HepG2 (cell line): ENCODE measurements at regions not wholly inside any gene's neighbourhood (a gene's known extent, or its start where the extent isn't known, plus 50 kb on each side); places are given as distances from the start of the nearest gene placed in this dataset.

Experiments
- ATAC-seq: fragments of 200-7000 bp; cut with Tn5 transposase; 3 replicates; pipeline ENCODE4 v1.9.1; 2020; ENCODE audit warnings: mild to moderate bottlenecking, moderate library complexity
- BruUV-seq: library from RNA; stranded (reverse); fragments of 400-500 nt; replicated peaks from 2 replicates; lab custom pipeline; 2021; lab: Mats Ljungman, UMichigan
- CTCF ChIA-PET: fragments of 300-600 bp; formaldehyde crosslinking; extraction: SDS; loops from one replicate; lab custom pipeline; 2021; ENCODE audit warnings: low total read pairs, inconsistent platforms, low intra/inter-chr PET ratio; lab: Yijun Ruan, JAX
- POLR2A ChIA-PET: fragments of 350-600 bp; sonication (Branson Sonifier 250); formaldehyde crosslinking; loops from one replicate; lab custom pipeline; 2020; ENCODE audit warnings: antibody characterized with exemption, inconsistent platforms; lab: Yijun Ruan, JAX
- DNase-seq: peaks from one replicate; pipeline ENCODE4 v3.0.0-alpha.2; 2015; ENCODE audit warnings: low spot score
- FAIRE-seq: peaks from 3 replicates; lab custom pipeline; 2011; peaks lifted over from hg19 to GRCh38; lab: Jason Lieb, UNC
- H2AFZ ChIP-seq: one replicate; pipeline ENCODE4 v1.6.1; 2011; ENCODE audit warnings: low read length, inconsistent platforms
- H3K27ac ChIP-seq: fragments of 300-600 bp; 3 replicates; pipeline ENCODE4 v1.8.0; 2011; ENCODE audit warnings: mixed run types, mild to moderate bottlenecking, mixed read lengths, low read length, inconsistent platforms; ENCODE audit not compliant: insufficient read depth; ENCODE audit errors: extremely low read length
- H3K27me3 ChIP-seq, 2 experiments: fragments of 200-600 bp in 1 of 2; 2 replicates in 1 of 2; 3 replicates in 1 of 2; pipeline versions ENCODE4 v1.6.0 to v1.8.0; 2011; ENCODE audit warnings: low read length in 2 of 2, mild to moderate bottlenecking in 2 of 2, moderate library complexity in 2 of 2, inconsistent platforms in 1 of 2; ENCODE audit not compliant: insufficient read depth in 2 of 2, control insufficient read depth in 1 of 2
- H3K36me3 ChIP-seq, 2 experiments: fragments of 200-600 bp in 1 of 2; replicated peaks in 1 of 2; 2 replicates in 1 of 2; 3 replicates in 1 of 2; pipeline versions ENCODE4 v1.5.1 to v1.8.0; 2011; ENCODE audit warnings: low read length in 2 of 2, inconsistent platforms in 1 of 2; ENCODE audit not compliant: insufficient read depth in 2 of 2, control insufficient read depth in 1 of 2
- H3K4me1 ChIP-seq: 2 replicates; pipeline ENCODE4 v1.5.1; 2012; ENCODE audit warnings: low read length, inconsistent platforms; ENCODE audit not compliant: insufficient read depth
- H3K4me2 ChIP-seq: 2 replicates; pipeline ENCODE4 v1.6.0; 2011; ENCODE audit warnings: low read depth, low read length, inconsistent platforms
- H3K4me3 ChIP-seq, 3 experiments: fragments of 200-600 bp in 1 of 3; sonication (generic), shearing (Covaris generic) in 1 of 3; replicated peaks in 1 of 3; 2 replicates each; pipeline ENCODE4 v1.5.1; 2011 to 2016; ENCODE audit warnings: low read length in 3 of 3, inconsistent platforms in 2 of 3, low read depth in 2 of 3, mild to moderate bottlenecking in 2 of 3, control low read depth in 1 of 3, mixed read lengths in 1 of 3; ENCODE audit not compliant: insufficient read depth in 1 of 3
- H3K79me2 ChIP-seq: one replicate; pipeline ENCODE4 v1.6.1; 2011; ENCODE audit warnings: low read length, inconsistent platforms; ENCODE audit not compliant: insufficient read depth
- H3K9ac ChIP-seq: 2 replicates; pipeline ENCODE4 v1.6.0; 2011; ENCODE audit warnings: mild to moderate bottlenecking, low read depth, low read length, inconsistent platforms; ENCODE audit not compliant: insufficient read depth
- H3K9me3 ChIP-seq: 2 replicates; pipeline ENCODE4 v1.5.1; 2012; ENCODE audit warnings: mild to moderate bottlenecking, low read length
- H4K20me1 ChIP-seq: 2 replicates; pipeline ENCODE4 v1.6.0; 2011; ENCODE audit warnings: inconsistent platforms, mild to moderate bottlenecking, low read length, moderate library complexity; ENCODE audit not compliant: insufficient read depth
- CAMTA2 ChIP-seq: sonication (generic); formaldehyde crosslinking; IDR thresholded peaks from 2 replicates; pipeline ENCODE4 v1.4.0; 2020; ENCODE audit warnings: mild to moderate bottlenecking, missing genetic modification reagents, borderline replicate concordance
- ELF3 ChIP-seq: IDR thresholded peaks from 2 replicates; pipeline ENCODE4 v1.6.1; 2016; ENCODE audit warnings: missing genetic modification reagents, missing compliant biosample characterization
- HMGA1 ChIP-seq: sonication (generic); formaldehyde crosslinking; conservative IDR thresholded peaks from 2 replicates; pipeline ENCODE4 v1.4.0; 2020; ENCODE audit warnings: missing genetic modification reagents
- HNRNPK ChIP-seq: fragments of 200-400 bp; formaldehyde crosslinking; IDR thresholded peaks from 2 replicates; pipeline ENCODE4 v1.6.1; 2018; ENCODE audit warnings: low read length, low read depth, moderate library complexity, mild to moderate bottlenecking; ENCODE audit not compliant: poor library complexity, severe bottlenecking
- IRF2 ChIP-seq: IDR thresholded peaks from 2 replicates; pipeline ENCODE4 v1.6.1; 2018; ENCODE audit warnings: missing genetic modification reagents, missing compliant biosample characterization
- NFYB ChIP-seq: sonication (generic); formaldehyde crosslinking; IDR thresholded peaks from 2 replicates; pipeline ENCODE4 v1.4.0; 2020; ENCODE audit warnings: missing genetic modification reagents
- TGIF2 ChIP-seq: IDR thresholded peaks from 2 replicates; pipeline ENCODE4 v1.6.1; 2016; ENCODE audit warnings: control low read depth, missing compliant biosample characterization
- ZBTB1 ChIP-seq: sonication (generic); formaldehyde crosslinking; IDR thresholded peaks from 2 replicates; pipeline ENCODE4 v1.4.0; 2020; ENCODE audit warnings: missing genetic modification reagents, borderline replicate concordance
- ZBTB42 ChIP-seq: sonication (generic); formaldehyde crosslinking; IDR thresholded peaks from 2 replicates; pipeline ENCODE4 v1.5.0; 2020; ENCODE audit warnings: mild to moderate bottlenecking, missing genetic modification reagents
- ZNF234 ChIP-seq: sonication (generic); formaldehyde crosslinking; conservative IDR thresholded peaks from 2 replicates; pipeline ENCODE4 v1.5.1; 2020; ENCODE audit warnings: mild to moderate bottlenecking, missing genetic modification reagents
- ZNF256 ChIP-seq: sonication (generic); formaldehyde crosslinking; conservative IDR thresholded peaks from 2 replicates; pipeline ENCODE4 v1.4.0; 2020; ENCODE audit warnings: missing genetic modification reagents
- ZNF260 ChIP-seq: sonication (generic); formaldehyde crosslinking; IDR thresholded peaks from 2 replicates; pipeline ENCODE4 v1.4.0; 2020; ENCODE audit warnings: missing genetic modification reagents, low read depth, mild to moderate bottlenecking, borderline replicate concordance
- ZNF432 ChIP-seq: sonication (generic); formaldehyde crosslinking; IDR thresholded peaks from 2 replicates; pipeline ENCODE4 v1.5.0; 2020; ENCODE audit warnings: missing genetic modification reagents, mild to moderate bottlenecking, borderline replicate concordance
- ZNF570 ChIP-seq: sonication (generic); formaldehyde crosslinking; IDR thresholded peaks from 2 replicates; pipeline ENCODE4 v1.4.0; 2020; ENCODE audit warnings: mild to moderate bottlenecking, missing genetic modification reagents, borderline replicate concordance
- ZNF577 ChIP-seq: sonication (generic); formaldehyde crosslinking; IDR thresholded peaks from 2 replicates; pipeline ENCODE4 v1.4.0; 2020; ENCODE audit warnings: mild to moderate bottlenecking, low read depth, missing genetic modification reagents, borderline replicate concordance
- ZNF788 ChIP-seq: sonication (generic); formaldehyde crosslinking; IDR thresholded peaks from 2 replicates; pipeline ENCODE4 v1.5.0; 2020; ENCODE audit warnings: mild to moderate bottlenecking, missing genetic modification reagents, borderline replicate concordance
- WGBS: methylation state at CpG from one replicate; pipeline ENCODE4 v1.1.6; 2017; ENCODE audit warnings: low lambda C conversion rate; 5-methylcytosine and 5-hydroxymethylcytosine counted together
- in situ Hi-C: cut with HindIII; loops from 2 replicates; pipeline ENCODE4 v1.10.0; 2017; ENCODE audit warnings: low pct_unique_long_range_greater_than_20kb; ENCODE audit not compliant: extremely low pct_ligation_motif_present
- intact Hi-C: fragments of 100-400 bp; cut with micrococcal nuclease; formaldehyde crosslinking; loops from one replicate; pipeline ENCODE4 v1.10.0; 2022; ENCODE audit not compliant: unreplicated experiment
- TF ChIP-seq, protein P1 (sequence below): fragments of 450-650 bp; IDR thresholded peaks from 2 replicates; pipeline ENCODE4 v1.6.1; 2017
- TF ChIP-seq, protein P2 (sequence below): sonication (generic); formaldehyde crosslinking; IDR thresholded peaks from 2 replicates; pipeline ENCODE4 v1.4.0; 2020; ENCODE audit warnings: missing genetic modification reagents, borderline replicate concordance
- TF ChIP-seq, protein P3 (sequence below): sonication (generic); formaldehyde crosslinking; conservative IDR thresholded peaks from 2 replicates; pipeline ENCODE4 v1.4.0; 2020; ENCODE audit warnings: missing genetic modification reagents

DNA sequence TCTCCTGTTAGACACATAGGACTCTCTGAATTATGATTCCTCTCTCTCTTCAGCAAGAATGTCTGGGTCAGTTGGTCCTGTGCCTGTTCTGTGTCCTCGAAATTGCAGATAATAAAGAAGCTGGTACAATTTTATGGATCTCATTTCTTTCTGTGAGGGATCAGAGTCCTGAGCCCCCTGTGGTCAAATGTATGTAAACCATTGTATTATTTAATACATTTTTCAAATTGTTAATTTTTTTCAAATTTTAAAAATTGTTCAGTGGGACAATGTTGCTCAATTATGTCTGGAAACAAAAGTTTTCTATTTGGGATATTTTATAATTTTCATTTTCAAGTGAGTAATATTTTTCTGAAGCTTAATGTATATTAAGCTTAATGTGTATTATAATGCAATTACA, 513.5 kb downstream of the CCER1 start (continued):
- TF ChIP-seq ZNF260 (no peak), ZNF788 (CRISPR knock-in tag) (no peak), ELF3 (CRISPR knock-in tag) (no peak), ZNF432 (CRISPR knock-in tag) (no peak), ZBTB1 (CRISPR knock-in tag) (no peak)
- TF ChIP-seq, protein P1, sequence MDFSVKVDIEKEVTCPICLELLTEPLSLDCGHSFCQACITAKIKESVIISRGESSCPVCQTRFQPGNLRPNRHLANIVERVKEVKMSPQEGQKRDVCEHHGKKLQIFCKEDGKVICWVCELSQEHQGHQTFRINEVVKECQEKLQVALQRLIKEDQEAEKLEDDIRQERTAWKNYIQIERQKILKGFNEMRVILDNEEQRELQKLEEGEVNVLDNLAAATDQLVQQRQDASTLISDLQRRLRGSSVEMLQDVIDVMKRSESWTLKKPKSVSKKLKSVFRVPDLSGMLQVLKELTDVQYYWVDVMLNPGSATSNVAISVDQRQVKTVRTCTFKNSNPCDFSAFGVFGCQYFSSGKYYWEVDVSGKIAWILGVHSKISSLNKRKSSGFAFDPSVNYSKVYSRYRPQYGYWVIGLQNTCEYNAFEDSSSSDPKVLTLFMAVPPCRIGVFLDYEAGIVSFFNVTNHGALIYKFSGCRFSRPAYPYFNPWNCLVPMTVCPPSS, result no peak

DNA sequence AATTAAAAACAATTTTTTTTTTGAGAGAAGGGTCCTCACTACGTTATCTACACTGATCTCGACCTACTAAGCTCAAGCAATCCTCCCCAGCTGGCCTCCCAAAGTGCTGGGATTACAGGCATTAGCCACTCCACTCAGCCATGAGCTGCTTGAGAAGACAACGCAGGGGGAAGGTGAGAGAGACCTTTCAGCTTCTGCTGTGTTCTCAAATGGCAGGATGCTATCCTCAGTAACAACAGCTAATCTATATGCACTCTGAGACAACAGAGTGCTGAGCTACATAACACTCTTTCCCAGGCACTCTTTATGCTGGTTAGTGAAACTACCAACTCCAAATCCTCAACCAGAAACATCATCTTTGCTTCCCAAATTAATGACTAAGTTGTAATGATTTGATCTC, 526.1 kb downstream of the CCER1 start:
- POLR2A ChIA-PET, result no interaction called here
- TF ChIP-seq NFYB, result no peak
- no peak for TF ChIP-seq HNRNPK
- TF ChIP-seq IRF2 (CRISPR knock-in tag), result no peak
- TF ChIP-seq HMGA1, result no peak
- TF ChIP-seq CAMTA2 (CRISPR knock-in tag), result no peak
- no peak for TF ChIP-seq ZNF256 (CRISPR knock-in tag)
- TF ChIP-seq ZNF577, result no peak
- no peak for TF ChIP-seq ZNF234 (CRISPR knock-in tag)
- TF ChIP-seq, protein P2, sequence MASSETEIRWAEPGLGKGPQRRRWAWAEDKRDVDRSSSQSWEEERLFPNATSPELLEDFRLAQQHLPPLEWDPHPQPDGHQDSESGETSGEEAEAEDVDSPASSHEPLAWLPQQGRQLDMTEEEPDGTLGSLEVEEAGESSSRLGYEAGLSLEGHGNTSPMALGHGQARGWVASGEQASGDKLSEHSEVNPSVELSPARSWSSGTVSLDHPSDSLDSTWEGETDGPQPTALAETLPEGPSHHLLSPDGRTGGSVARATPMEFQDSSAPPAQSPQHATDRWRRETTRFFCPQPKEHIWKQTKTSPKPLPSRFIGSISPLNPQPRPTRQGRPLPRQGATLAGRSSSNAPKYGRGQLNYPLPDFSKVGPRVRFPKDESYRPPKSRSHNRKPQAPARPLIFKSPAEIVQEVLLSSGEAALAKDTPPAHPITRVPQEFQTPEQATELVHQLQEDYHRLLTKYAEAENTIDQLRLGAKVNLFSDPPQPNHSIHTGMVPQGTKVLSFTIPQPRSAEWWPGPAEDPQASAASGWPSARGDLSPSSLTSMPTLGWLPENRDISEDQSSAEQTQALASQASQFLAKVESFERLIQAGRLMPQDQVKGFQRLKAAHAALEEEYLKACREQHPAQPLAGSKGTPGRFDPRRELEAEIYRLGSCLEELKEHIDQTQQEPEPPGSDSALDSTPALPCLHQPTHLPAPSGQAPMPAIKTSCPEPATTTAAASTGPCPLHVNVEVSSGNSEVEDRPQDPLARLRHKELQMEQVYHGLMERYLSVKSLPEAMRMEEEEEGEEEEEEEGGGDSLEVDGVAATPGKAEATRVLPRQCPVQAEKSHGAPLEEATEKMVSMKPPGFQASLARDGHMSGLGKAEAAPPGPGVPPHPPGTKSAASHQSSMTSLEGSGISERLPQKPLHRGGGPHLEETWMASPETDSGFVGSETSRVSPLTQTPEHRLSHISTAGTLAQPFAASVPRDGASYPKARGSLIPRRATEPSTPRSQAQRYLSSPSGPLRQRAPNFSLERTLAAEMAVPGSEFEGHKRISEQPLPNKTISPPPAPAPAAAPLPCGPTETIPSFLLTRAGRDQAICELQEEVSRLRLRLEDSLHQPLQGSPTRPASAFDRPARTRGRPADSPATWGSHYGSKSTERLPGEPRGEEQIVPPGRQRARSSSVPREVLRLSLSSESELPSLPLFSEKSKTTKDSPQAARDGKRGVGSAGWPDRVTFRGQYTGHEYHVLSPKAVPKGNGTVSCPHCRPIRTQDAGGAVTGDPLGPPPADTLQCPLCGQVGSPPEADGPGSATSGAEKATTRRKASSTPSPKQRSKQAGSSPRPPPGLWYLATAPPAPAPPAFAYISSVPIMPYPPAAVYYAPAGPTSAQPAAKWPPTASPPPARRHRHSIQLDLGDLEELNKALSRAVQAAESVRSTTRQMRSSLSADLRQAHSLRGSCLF (CRISPR knock-in tag), result no peak
- TF ChIP-seq ZBTB42 (CRISPR knock-in tag), result no peak
- TF ChIP-seq, protein P3, sequence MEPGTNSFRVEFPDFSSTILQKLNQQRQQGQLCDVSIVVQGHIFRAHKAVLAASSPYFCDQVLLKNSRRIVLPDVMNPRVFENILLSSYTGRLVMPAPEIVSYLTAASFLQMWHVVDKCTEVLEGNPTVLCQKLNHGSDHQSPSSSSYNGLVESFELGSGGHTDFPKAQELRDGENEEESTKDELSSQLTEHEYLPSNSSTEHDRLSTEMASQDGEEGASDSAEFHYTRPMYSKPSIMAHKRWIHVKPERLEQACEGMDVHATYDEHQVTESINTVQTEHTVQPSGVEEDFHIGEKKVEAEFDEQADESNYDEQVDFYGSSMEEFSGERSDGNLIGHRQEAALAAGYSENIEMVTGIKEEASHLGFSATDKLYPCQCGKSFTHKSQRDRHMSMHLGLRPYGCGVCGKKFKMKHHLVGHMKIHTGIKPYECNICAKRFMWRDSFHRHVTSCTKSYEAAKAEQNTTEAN, result no peak
- TF ChIP-seq TGIF2, result no peak
- no peak for TF ChIP-seq ZNF570 (CRISPR knock-in tag)

More for the DNA sequence above, 526.1 kb downstream of the CCER1 start:
- CTCF ChIA-PET, result no interaction called here
- no peak for FAIRE-seq
- no peak for DNase-seq
- Histone ChIP-seq H3K4me1 (no peaks in the 10 kb centered on the region), H3K79me2 (no peaks in the 10 kb centered on the region), H3K9ac (no peak overlapping the region), H3K9me3 (peaks cover 47% of the 10 kb centered on the region), H3K4me2 (no peak overlapping the region), H3K27ac (no peak overlapping the region), H2AFZ (no peak overlapping the region), H4K20me1 (no peaks in the 10 kb centered on the region), H3K4me3 (no peak overlapping the region), H3K27me3 (no peaks in the 10 kb centered on the region), H3K36me3 (no peaks in the 10 kb centered on the region)
- in situ Hi-C loops, result no loop called here
- no peak for ATAC-seq
- intact Hi-C loops, result no loop called here
- 0% methylated on average over 3 of the region's 3 CpGs for WGBS
- BruUV-seq, result no TSS peak
